Liver (tissue), 7 donors: ENCODE measurements at regions not wholly inside any gene's neighbourhood (a gene's known extent, or its start where the extent isn't known, plus 50 kb on each side); places are given as distances from the start of the nearest gene placed in this dataset.

Experiments used
- DNase-seq: peaks from one replicate; pipeline ENCODE4 v3.0.0-alpha.2; 2017; ENCODE audit warnings: low spot score
- H3K27ac ChIP-seq, 2 donors: one replicate each; pipeline ENCODE4 v1.7.0; 2013; ENCODE audit warnings: inconsistent platforms in 2 of 2, low read length in 2 of 2, control low read depth in 1 of 2, low read depth in 1 of 2, mild to moderate bottlenecking in 1 of 2
- H3K27me3 ChIP-seq, 4 donors: one replicate each; pipeline versions ENCODE4 v1.6.1 to v1.7.0; 2013; ENCODE audit warnings: low read length in 3 of 4, inconsistent platforms in 1 of 4, mild to moderate bottlenecking in 1 of 4, moderate library complexity in 1 of 4; ENCODE audit not compliant: control insufficient read depth in 4 of 4, insufficient read depth in 4 of 4
- H3K36me3 ChIP-seq, 4 donors: one replicate each; pipeline versions ENCODE4 v1.6.1 to v1.7.0; 2013; ENCODE audit warnings: low read length in 3 of 4, mild to moderate bottlenecking in 3 of 4, low read depth in 1 of 4, moderate library complexity in 1 of 4; ENCODE audit not compliant: control insufficient read depth in 4 of 4, insufficient read depth in 3 of 4
- H3K4me1 ChIP-seq, 4 donors: one replicate each; pipeline versions ENCODE4 v1.6.1 to v1.7.0; 2013; ENCODE audit warnings: low read length in 3 of 4, mild to moderate bottlenecking in 3 of 4, moderate library complexity in 1 of 4; ENCODE audit not compliant: control insufficient read depth in 4 of 4, insufficient read depth in 4 of 4
- H3K4me3 ChIP-seq, 3 donors: one replicate each; pipeline versions ENCODE4 v1.6.1 to v1.7.0; 2013; ENCODE audit warnings: low read length in 3 of 3, control low read depth in 1 of 3, low read depth in 1 of 3, mild to moderate bottlenecking in 1 of 3
- H3K9ac ChIP-seq, 2 donors: one replicate each; pipeline ENCODE4 v1.7.0; 2013; ENCODE audit warnings: low read length in 2 of 2, mild to moderate bottlenecking in 2 of 2, moderate library complexity in 2 of 2, control low read depth in 1 of 2, low read depth in 1 of 2
- H3K9me3 ChIP-seq, 4 donors: one replicate each; pipeline versions ENCODE4 v1.6.1 to v1.7.0; 2013; ENCODE audit warnings: low read length in 3 of 4; ENCODE audit not compliant: control insufficient read depth in 4 of 4
- EGR1 ChIP-seq, 2 donors: IDR thresholded peaks; 2 replicates each; pipeline ENCODE4 v1.6.1; 2016 to 2018; ENCODE audit warnings: antibody characterized with exemption in 2 of 2, low read depth in 2 of 2
- FOXA1 ChIP-seq: IDR thresholded peaks from 2 replicates; pipeline ENCODE4 v1.6.1; 2016; ENCODE audit warnings: antibody characterized with exemption
- HNF4A ChIP-seq, 2 donors: conservative IDR thresholded peaks; 2 replicates each; pipeline ENCODE4 v1.6.1; 2016; ENCODE audit warnings: antibody characterized with exemption in 2 of 2, mild to moderate bottlenecking in 2 of 2
- JUND ChIP-seq, 2 donors: IDR thresholded peaks; 2 replicates each; pipeline ENCODE4 v1.6.1; 2016; ENCODE audit warnings: antibody characterized with exemption in 2 of 2
- MAX ChIP-seq: IDR thresholded peaks from 2 replicates; pipeline ENCODE4 v1.6.1; 2016; ENCODE audit warnings: antibody characterized with exemption
- NR2F2 ChIP-seq: IDR thresholded peaks from 2 replicates; pipeline ENCODE4 v1.6.1; 2016; ENCODE audit warnings: antibody characterized with exemption
- REST ChIP-seq: IDR thresholded peaks from 2 replicates; pipeline ENCODE4 v1.6.1; 2016; ENCODE audit warnings: antibody characterized with exemption, mild to moderate bottlenecking
- RXRA ChIP-seq, 2 donors: IDR thresholded peaks; 2 replicates each; pipeline ENCODE4 v1.6.1; 2017 to 2018; ENCODE audit warnings: antibody characterized with exemption in 2 of 2, mild to moderate bottlenecking in 1 of 2
- TAF1 ChIP-seq: conservative IDR thresholded peaks from 2 replicates; pipeline ENCODE4 v1.6.1; 2016; ENCODE audit warnings: antibody characterized with exemption, mild to moderate bottlenecking
- YY1 ChIP-seq: IDR thresholded peaks from 2 replicates; pipeline ENCODE4 v1.6.1; 2016; ENCODE audit warnings: antibody characterized with exemption, mild to moderate bottlenecking
- WGBS: extraction: QIAGEN DNeasy Blood & Tissue Kit; methylation state at CpG from one replicate; pipeline ENCODE4 v1.1.7; 2013; 5-methylcytosine and 5-hydroxymethylcytosine counted together
- TF ChIP-seq, protein P1 (sequence below): IDR thresholded peaks from 2 replicates; pipeline ENCODE4 v1.6.1; 2016; ENCODE audit warnings: antibody characterized with exemption
- TF ChIP-seq, protein P2 (sequence below): IDR thresholded peaks from 2 replicates; pipeline ENCODE4 v1.6.1; 2016; ENCODE audit warnings: antibody characterized with exemption
- donor health status: healthy.
- donor health status: healthy.
- donor health status: healthy.
- donor health status: healthy.

DNA sequence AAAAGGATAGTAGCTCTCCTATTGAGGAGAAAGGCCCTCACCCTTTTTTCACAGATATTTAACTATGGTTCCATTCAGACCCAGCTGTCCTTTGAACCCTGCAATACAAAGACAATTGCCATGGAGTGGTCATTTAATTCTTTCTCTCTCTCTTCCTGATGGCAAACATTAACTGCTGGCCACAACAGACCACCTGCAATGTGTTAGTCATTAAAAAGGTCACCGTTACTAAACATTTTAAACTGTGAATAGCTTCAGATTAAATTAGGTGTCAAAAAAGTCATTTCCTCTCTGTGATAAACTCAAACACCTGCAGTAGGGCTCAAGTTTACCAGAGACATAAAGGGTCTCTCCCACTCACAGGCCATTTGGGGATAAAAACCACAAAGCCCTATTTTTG lies 697.2 kb downstream of the TOX3 start:
- Histone ChIP-seq H3K9me3 (no peaks in the 10 kb centered on the region), H3K4me1 (no peaks in the 10 kb centered on the region), H3K4me3 (no peak overlapping the region), H3K9ac (no peak overlapping the region), H3K36me3 (no peaks in the 10 kb centered on the region), H3K27ac (no peak overlapping the region), H3K27me3 (no peaks in the 10 kb centered on the region)
- no peak for TF ChIP-seq EGR1 (IDR thresholded peaks at IDR 0.05; ENCODE audit: low read depth in 2 of 2)
- no peak for TF ChIP-seq MAX
- no peak for TF ChIP-seq TAF1
- no peak for TF ChIP-seq FOXA1
- TF ChIP-seq RXRA (IDR thresholded peaks at IDR 0.05): no peak
- DNase-seq: no peak
- WGBS: 88% methylated on average over 1 of the region's 1 CpG

DNA sequence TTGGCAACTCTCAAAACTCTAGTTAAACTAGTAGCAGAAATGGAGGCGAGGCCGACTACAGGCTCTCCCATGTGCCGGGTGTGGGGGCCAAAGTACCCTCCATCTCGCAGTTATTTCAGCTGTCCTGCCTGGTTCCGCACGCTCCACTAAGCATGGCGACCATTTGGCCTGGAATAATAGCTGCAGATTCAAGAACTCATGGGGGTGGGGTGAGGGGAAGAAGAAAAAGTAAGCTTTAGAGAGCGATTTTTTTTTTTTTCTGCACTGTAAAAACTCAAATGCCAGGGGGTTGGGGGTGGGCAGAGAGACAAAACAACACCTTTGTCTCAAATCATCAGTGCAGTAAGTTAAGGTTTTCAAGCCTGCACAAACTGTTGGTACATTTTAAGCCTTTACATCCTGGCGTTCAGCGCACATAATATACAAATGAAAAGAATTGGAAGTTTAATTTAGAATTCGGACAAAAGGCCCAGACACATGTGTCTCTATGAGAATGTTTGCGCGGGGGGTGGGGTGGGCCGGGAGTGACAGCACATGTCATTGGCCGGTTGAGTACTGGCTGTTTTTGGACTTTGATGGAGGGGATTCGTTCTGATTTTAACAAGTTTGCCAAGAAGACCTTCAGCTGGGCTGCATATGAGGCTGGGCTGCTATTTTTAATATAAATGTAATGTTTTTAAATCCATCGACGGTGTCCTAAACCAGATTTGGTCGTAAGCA lies 694.7 kb upstream of the SALL1 start:
- TF ChIP-seq, protein P1, sequence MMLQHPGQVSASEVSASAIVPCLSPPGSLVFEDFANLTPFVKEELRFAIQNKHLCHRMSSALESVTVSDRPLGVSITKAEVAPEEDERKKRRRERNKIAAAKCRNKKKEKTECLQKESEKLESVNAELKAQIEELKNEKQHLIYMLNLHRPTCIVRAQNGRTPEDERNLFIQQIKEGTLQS: no peak
- no peak for TF ChIP-seq MAX
- no peak for TF ChIP-seq FOXA1
- TF ChIP-seq, protein P2, sequence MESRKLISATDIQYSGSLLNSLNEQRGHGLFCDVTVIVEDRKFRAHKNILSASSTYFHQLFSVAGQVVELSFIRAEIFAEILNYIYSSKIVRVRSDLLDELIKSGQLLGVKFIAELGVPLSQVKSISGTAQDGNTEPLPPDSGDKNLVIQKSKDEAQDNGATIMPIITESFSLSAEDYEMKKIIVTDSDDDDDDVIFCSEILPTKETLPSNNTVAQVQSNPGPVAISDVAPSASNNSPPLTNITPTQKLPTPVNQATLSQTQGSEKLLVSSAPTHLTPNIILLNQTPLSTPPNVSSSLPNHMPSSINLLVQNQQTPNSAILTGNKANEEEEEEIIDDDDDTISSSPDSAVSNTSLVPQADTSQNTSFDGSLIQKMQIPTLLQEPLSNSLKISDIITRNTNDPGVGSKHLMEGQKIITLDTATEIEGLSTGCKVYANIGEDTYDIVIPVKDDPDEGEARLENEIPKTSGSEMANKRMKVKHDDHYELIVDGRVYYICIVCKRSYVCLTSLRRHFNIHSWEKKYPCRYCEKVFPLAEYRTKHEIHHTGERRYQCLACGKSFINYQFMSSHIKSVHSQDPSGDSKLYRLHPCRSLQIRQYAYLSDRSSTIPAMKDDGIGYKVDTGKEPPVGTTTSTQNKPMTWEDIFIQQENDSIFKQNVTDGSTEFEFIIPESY: no peak
- TF ChIP-seq JUND (IDR thresholded peaks at IDR 0.05): no peak
- no peak for TF ChIP-seq HNF4A (conservative IDR thresholded peaks at IDR 0.05)
- TF ChIP-seq REST: no peak
- no peak for TF ChIP-seq YY1
- TF ChIP-seq NR2F2: no peak
- Histone ChIP-seq H3K27ac (no peak overlapping the region), H3K9ac (no peak overlapping the region), H3K4me3 (no peak overlapping the region), H3K27me3 (no peaks in the 10 kb centered on the region), H3K9me3 (no peaks in the 10 kb centered on the region), H3K36me3 (no peaks in the 10 kb centered on the region), H3K4me1 (no peaks in the 10 kb centered on the region)
- 87% methylated on average over 19 of the region's 19 CpGs for WGBS
- no peak for DNase-seq
